ENCODE measurements at regions not wholly inside any gene's neighbourhood (a gene's known extent, or its start where the extent isn't known, plus 50 kb on each side); places are given as distances from the start of the nearest gene placed in this dataset.
A peak's percentile ranks its signal among the peaks of the same experiment; 100 is the strongest.
"Not testable (repeated sequence)": the region's sequence is repeated elsewhere in the genome, so short reads cannot be mapped to it uniquely, and the experiment has no call there.

GRCh38 chr2:76697439-76697838 is 824.7 kb downstream of the LRRTM4 start:
- not testable (repeated sequence) for DNase-seq

GRCh38 chr2:76692908-76693307 is 829.3 kb downstream of the LRRTM4 start:
- no peak for DNase-seq

GRCh38 chr2:76688732-76689131 is 833.4 kb downstream of the LRRTM4 start:
- no peak for DNase-seq

- no peak for DNase-seq
Observed at GRCh38 chr2:76687923-76688322, 834.3 kb downstream of the LRRTM4 start.

- DNase-seq: no peak
Observed at GRCh38 chr2:76684756-76685155, 837.4 kb downstream of the LRRTM4 start.

GRCh38 chr2:76679025-76679396 is 843.2 kb downstream of the LRRTM4 start:
- DNase-seq: no peak

GRCh38 chr2:76678383-76679024 is 843.7 kb downstream of the LRRTM4 start:
- no peak for DNase-seq

GRCh38 chr2:76675212-76675611 is 847.0 kb downstream of the LRRTM4 start:
- no peak for DNase-seq

GRCh38 chr2:76672798-76673197 is 849.4 kb downstream of the LRRTM4 start:
- no peak for DNase-seq

- no peak for DNase-seq
Observed at GRCh38 chr2:76669966-76670465, 852.2 kb downstream of the LRRTM4 start.

GRCh38 chr2:76668279-76668678 is 853.9 kb downstream of the LRRTM4 start:
- no peak for DNase-seq

GRCh38 chr2:76667821-76668271 is 854.3 kb downstream of the LRRTM4 start:
- no peak for DNase-seq

- DNase-seq: no peak
Observed at GRCh38 chr2:76642129-76642528, 880.0 kb downstream of the LRRTM4 start.

GRCh38 chr2:76641506-76641905 is 880.7 kb downstream of the LRRTM4 start:
- no peak for DNase-seq

GRCh38 chr2:76640905-76641304 is 881.3 kb downstream of the LRRTM4 start:
- DNase-seq: no peak

- no peak for DNase-seq
Observed at GRCh38 chr2:76639171-76639680, 883.0 kb downstream of the LRRTM4 start.

- no peak for DNase-seq
Observed at GRCh38 chr2:76633276-76633921, 888.8 kb downstream of the LRRTM4 start.

GRCh38 chr2:76625101-76625500 is 897.1 kb downstream of the LRRTM4 start:
- DNase-seq: no peak

GRCh38 chr2:76613330-76613729 is 902.6 kb upstream of the GCFC2 start:
- DNase-seq: no peak

GRCh38 chr2:76612764-76613163 is 902.0 kb upstream of the GCFC2 start:
- no peak for DNase-seq

GRCh38 chr2:76610451-76610850 is 899.7 kb upstream of the GCFC2 start:
- DNase-seq: no peak

GRCh38 chr2:76599732-76600368 is 889.1 kb upstream of the GCFC2 start:
- DNase-seq: peak; percentile 88 to 94

- no peak for DNase-seq
Observed at GRCh38 chr2:76584474-76584873, 873.8 kb upstream of the GCFC2 start.

GRCh38 chr2:76579911-76580310 is 869.2 kb upstream of the GCFC2 start:
- no peak for DNase-seq

Measured in Kasumi-1 (cell line).